Ureter (tissue), 1 donor: ENCODE measurements at regions not wholly inside any gene's neighbourhood (a gene's known extent, or its start where the extent isn't known, plus 50 kb on each side); places are given as distances from the start of the nearest gene placed in this dataset.

Experiments
- DNase-seq: peaks from one replicate; pipeline ENCODE4 v3.0.0-alpha.2; 2020; ENCODE audit warnings: low spot score
- donor health status: DM: yes; HTN: yes; CAD: no.

DNA sequence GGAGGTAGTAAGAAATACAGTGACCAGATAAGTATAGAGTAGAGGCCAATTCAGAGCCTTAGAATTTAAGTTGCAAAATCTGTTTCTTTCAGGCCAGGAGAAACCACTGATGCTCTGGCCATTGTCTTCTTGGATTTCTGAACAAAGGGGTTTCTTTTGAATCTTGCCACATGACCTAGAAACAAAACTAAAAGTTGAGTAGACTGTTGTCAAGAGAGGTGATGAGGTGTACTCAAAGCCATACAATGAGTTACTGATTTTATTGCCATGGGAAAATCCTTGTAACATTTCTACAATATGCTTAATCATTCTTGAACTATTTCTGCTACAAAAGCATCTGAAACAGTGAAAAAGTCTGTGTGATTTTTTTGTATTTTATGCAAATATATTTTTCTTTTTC is 881.3 kb downstream of the CDH11 start:
- DNase-seq, result no peak

DNA sequence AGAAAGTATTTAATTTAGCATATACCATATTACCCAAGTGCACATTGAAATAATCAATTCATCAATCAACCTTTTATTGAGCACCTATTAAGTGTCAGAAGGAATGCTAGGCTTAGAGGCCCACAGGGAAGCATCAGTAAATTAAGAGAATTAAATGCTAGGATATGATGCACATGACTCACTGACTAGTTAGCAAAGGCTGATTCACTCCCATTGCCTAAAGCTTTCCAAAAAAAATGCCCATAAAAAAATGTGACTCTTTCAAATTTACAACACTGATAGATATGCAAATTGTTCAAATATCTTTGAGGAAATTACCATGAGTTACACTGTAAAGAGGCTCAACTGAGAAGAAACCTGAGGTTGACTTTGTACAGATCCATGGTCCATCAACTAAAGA is 883.3 kb downstream of the CDH11 start:
- no peak for DNase-seq

DNA sequence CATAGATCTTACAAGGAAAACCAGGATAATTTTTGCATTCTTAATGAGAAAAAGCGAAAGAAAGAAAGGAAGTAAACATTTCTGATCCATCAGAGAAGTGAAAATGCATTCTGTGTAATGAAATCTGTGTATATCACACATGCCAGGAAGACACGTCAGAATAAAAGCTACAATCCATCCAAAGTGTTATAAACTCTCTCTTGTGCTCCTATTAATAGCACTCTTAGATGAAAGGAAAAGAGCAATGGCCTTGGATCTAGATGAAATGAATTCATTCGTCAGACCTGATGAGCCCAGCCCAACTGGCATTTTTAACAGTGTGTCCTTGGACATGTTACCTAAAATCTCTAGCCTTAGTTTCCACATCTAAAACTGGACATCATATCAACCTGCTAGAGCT is 885.5 kb downstream of the CDH11 start:
- no peak for DNase-seq

DNA sequence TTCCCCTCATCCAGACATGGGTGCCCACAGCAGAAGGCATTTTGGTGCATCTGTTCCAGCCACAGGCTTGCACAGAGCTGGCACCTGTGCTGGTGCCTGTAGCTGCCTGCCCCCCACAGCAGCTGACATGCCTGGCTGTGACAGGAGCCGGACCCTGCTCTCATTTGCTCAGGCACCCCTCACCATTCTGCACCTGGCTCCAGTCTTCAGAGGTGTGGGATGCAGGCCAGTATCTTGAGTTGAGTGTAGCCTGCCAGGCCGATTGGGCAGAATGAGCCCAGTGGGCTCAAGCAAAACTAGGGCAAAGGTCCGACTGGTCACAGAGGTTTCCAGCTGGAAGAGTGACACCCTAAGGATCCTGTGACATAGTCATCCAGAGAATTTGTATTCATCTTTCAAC is 887.7 kb downstream of the CDH11 start:
- DNase-seq, result no peak

DNA sequence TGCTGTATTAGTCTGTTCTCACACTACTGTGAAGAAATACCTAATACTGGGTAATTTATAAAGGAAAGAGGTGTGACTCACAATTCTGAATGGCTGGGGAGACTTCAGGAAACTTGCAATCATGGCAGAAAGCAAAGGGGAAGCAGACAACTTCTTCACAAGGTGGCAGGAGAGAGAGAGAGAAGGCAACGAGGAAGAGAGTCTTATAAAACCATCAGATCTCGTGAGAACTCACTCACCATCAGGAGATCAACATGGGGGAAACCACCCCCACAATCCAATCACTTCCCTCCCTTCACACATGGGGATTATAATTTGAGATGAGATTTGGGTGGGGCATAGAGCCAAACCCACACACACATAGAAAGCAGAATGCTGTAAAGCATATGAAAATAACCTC is 896.2 kb downstream of the CDH11 start:
- DNase-seq, result no peak

DNA sequence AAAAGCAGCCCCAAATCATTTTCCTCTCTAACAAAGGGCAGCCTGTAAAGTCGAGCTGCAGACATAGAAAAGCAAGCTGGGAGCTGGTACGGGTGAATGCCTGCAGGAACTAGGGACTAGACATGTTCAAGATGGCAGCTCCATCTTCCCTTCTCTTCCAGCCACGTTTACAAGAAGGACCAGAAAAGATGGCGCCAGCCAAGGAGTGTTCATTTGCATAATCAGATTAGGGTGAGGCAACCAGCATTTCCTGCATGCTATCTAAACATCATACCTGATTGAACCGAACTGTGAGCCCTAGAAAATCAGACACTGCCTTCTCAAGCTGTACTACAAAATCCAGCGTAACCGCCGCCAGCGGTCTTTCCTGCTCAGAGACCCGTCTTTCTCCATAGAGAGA is 896.8 kb downstream of the CDH11 start:
- no peak for DNase-seq

DNA sequence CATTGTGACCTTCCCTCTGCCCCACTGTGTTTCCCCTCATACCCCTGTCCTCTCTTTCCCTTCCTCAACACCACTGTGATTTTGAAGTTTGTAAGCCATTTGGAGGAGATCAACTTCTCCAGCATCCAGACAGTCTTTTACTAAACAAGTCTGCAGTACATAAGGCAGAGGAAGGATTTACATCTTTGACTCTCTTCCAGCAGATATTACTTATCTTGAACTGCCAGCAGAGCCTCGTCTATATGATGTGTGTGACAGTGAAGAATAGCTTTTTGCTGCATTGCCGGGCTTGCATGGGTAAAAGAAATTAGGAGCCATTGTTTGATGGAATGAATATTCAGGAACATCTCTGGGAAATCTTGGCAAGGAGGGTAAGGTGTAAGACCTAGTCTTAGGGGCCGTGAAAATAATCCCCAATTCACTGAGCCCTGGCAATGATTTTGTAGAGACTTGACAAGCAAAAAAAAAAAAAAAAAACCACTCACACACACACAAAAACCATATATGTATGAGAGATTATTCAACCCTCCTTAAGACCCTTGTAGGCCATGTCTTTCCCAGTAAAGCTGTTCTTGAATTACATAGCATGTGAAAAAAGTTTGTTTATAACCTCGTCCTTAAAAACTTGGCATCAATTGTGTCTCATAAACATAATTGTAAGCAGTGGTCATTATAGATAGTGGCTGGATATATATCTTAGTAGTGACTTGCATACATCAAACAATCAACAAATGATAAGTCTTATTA is 903.9 kb downstream of the CDH11 start:
- no peak for DNase-seq

DNA sequence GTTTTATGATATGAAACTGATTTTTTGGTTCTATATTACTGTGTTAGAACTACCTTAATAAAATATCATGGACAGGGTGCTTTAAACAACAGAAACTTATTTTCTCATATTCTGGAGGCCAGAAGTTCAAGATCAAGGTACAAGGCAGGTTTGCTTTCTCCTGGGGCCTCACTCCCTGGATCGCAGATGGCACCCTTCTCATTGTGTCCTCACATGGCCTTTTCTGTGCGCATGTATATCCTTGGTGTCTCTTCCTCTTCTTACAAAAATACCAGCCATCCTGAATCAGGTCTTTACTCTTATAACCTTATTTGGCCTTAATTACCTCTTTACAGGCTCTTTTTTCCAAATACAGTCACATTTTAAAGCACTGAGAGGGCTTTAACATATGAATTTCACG is 906.1 kb downstream of the CDH11 start:
- no peak for DNase-seq

DNA sequence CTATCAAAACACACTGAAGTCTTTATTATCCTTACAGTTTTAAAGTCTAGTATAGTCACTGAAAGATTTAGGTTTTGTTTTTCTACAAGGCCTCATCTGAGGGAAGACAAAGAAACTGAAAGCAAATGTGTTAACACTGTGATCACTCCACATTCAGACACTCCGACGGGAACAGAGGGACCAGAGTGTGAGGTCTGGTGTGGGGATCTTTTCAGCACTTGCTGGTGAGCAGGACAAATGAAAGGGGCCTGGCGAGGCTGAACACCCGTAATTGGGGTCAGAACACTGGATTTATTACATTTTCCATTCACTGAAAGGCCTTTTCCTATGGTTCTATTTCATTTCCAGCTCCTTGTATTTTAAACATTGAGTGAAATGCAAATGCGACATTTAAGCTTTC is 910.5 kb downstream of the CDH11 start:
- DNase-seq, result no peak

DNA sequence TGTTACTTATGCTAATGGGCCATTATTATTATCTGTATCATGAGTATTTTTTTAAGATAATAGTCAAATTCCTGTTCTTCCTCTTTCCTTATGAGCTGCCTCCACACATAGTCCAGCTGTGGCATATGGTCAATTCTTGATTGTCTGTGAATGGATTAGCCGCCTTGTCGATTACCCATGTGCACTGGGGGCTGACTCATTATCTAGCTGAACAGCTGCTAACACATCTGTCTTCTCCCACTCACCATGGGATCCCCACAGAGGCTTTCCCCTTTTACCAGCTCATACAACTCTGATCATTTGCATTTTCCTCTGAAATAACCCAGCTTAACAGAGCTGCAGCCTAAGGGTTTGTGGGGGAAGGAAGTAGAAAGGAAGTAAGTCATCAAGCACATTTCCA is 915.0 kb downstream of the CDH11 start:
- no peak for DNase-seq

DNA sequence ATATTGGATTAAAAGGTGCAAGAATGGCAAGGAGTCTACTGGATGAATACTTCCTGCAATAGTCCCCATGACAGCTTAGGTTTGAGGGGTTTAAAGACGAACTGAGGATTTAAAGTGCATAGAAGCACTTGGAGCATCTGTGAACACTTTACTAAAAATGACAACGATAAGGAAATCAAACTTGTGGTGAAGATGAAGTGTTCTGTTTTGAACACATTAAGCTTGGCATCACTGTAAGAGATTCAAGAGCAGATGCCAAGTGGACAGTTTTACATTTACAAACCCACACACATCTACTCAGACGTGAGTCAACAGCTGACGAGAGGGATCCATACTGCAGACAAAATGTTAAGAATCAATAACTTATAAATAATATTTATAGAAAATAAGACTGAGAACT is 918.7 kb downstream of the CDH11 start:
- no peak for DNase-seq

DNA sequence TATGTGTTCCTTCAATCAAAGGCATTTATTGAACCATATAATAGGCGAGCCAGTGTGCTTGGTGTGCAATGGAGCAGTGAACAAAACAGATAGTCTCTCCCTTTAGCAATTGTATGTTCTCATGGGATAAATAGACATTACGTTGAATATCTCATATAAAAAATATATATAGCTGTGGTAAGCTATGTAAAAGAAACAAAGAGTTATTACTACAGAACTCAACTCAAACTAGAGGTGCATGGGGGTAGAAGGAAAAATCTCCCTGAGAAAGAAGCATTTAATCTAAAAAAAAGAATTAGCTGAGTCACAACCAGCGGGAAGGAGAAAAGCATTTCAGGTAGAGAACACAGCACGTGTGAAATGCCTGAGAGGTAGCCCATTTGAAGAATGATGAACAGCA is 919.3 kb downstream of the CDH11 start:
- no peak for DNase-seq

DNA sequence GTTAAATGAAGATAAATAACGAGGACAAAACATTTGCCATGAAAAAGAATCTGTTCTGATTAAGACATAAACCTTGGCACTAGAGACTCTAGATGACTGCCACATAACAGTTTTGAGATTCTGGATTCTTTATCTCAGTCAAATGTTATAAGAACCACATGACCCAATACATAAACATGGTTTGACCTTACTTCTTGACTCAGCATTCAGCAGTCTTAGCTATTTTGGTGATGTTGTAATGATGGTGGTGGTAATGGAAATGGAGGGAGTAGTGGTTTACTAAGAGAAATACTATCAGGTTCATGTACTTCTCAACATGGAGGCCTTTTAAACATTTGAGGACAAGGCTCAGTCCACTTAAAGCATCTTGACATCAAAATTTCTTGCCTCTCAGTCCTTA is 925.4 kb downstream of the CDH11 start:
- no peak for DNase-seq

DNA sequence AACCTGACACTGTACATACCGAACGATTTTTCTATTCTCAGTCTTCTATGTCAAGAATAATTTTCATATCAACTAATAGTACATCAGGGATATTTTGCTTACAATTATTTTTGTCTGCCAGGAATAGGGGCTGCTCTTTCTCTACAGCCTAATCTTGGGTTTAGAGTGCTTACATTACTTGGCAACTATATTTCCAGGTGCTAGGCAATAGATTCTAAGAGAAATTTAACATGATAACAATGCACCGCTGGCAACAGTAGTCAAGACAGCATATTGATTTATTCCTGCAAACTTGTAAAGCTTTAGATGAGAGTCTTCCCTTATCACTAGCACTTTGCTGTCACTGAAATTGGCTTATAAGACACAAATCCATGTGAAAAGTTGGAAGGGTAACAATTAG is 935.9 kb downstream of the CDH11 start:
- no peak for DNase-seq

DNA sequence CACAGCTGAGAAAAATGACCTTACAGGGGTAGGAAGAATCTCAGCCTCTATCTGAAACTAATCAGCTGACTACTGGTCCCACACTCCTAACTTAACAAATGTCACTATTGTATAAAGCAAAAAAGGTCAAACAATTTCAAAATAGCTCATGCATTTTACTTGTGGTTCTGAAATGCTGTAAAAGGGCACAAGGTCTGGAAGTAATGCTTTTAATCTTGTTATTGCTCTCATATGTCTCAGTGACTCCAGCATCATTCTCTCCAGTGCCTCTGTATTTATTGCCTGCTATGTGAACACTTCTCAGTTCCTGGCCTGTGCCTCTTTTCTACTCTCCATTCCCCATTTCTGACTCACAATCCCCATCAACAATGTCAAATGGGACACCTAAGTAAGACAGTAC is 937.7 kb downstream of the CDH11 start:
- no peak for DNase-seq

DNA sequence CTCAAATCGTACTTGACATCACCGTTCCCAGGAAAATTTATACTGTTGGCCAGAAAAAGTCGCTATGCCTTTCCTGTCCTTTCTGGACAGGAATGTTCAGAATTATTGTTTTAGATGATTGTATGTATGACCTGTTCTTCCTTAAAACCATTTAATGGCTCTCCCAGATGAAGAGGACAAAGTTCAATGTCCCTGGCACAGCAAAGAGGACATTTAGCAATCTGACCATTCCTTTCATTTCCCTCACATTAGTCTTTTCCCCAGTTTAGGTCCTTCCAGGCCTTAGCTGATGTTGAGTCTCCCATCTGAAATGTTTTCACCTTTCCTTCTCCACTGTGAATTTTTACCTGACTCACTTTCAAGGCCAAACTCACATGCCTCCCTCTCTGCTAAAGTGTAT is 938.9 kb downstream of the CDH11 start:
- DNase-seq, result no peak

DNA sequence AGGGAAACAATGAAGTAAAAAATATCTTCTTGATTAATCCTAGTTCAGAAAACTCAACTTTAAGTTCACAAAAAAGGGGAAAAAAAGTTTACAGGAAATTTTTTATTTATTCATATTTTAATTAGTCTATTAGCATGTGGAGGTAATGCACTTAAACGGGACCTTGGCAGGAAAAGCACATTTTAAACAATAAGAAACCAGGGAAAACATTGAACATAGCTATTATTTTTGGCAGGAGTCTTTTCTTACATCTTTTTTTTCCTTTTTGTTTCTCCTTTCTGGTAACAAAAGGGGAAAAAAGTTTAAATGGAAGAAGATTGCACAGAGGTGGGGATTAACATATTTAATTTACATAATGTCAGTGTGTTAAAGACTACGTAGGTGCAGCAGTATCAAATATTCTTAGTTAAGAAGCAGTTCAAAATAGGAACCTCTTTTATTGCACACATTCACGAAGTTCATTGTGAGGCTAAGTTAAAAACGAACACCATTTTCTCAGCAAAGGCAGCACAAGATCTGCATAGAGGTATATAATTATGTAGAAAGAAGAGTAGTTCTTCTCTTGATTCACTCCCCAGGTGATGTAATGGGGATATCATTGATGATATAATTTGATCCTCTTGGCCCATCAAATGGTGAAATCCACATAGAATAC is 940.5 kb downstream of the CDH11 start:
- DNase-seq, result no peak

DNA sequence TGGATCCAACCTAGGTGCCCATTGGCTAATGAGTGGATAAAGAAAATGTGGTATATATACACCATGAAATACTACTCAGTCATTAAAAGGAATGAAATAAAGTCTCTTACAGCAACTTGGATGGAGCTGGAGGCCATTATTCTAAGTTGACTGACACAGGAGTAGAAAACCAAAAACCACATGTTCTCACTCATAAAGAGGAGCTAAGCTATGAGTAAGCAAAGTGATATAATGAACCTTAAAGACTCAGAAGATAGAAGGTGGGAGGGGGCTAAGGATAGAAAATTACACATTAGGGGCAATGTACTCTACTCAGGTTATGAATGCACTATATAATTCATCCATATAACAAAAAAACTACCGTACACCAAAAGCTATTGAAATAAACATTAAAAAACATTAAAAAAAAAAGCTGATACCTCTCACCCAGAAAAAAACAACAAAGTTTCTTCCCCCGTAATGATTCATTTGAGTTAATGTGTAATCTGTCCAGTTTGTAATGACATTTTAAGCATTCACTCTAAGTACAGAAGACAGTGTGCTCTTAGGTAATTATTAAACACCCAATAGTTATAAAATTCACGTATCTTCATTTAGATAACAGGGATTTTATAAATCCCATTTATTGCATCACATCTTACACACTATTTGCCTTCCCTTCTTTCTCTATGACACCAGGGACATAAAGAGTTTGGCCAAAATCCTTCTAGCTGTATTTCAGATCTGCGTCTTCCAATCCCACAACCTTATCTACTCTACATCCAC is 941.5 kb downstream of the CDH11 start:
- no peak for DNase-seq

DNA sequence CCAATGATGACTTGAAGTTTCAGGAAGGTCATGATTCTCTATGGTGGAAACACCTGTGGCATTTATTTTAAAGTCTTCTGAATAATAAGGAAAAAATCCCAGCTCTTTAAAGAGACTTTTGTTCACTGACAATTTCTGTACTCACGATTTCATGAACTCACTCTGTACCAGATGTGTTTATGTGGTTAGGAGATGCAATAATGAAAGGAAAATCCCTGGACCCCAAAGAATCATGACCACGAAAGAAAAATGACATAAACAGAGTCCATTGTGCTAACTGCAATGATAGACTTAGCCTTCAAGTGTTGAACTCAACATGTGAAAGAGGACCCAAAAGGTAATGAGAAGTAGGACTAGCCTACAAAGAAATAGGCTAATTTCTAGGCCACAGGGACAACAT is 947.5 kb downstream of the CDH11 start:
- DNase-seq, result no peak

DNA sequence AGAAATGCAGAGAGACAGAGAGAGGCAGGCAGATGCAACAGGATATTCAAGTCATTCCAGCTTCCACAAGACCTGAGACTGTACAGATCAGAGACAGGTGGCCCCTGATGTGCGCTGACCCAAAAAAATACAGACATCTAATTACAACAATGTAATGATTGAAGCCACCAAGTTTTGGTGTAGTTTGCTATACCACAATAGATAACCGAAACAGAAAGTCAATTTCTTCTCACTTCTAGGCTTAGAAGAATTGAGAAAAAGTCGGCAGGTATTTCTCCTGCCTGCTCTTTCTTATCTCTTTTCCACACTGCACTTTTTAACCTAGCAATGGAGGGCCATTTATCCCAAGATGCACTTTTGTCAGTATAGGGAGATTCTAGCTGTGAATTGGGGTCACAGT is 949.2 kb downstream of the CDH11 start:
- DNase-seq, result no peak

DNA sequence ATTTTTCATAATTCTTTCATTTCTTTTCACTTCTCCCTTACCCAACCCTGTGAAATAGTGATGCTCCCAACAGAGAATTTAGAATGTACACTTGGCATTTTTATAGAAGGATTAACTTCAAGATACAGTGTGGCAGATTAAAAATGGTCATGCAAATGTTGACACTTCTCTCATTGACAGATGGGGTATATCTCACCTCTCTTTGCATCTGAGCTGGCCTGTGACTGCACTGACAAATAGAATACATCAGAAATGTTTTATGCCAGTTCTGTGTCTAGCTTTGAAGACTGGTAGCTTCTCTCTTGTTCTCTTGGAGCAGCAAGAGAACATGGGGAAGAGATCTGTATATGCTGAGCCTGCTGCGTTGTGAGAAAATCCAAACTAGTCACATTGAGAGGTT is 949.6 kb downstream of the CDH11 start:
- DNase-seq, result no peak

DNA sequence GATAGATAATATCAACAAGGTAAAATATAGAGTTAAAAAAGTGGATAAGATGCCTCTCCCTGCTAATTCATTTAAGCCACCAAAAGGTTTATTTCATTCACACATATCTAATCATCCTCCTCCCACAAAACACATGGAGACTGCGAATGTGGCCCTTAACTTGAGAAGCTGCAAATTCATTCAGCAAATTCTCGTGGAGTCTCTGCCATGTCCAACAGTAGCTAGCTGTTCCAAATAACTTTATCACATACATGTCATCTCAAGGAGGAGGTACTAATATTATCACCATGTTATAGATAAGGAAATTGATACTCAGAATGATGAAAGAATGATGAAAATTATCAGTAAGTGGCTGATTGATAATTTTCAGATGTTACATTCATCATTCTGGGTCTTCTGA is 950.2 kb downstream of the CDH11 start:
- no peak for DNase-seq

DNA sequence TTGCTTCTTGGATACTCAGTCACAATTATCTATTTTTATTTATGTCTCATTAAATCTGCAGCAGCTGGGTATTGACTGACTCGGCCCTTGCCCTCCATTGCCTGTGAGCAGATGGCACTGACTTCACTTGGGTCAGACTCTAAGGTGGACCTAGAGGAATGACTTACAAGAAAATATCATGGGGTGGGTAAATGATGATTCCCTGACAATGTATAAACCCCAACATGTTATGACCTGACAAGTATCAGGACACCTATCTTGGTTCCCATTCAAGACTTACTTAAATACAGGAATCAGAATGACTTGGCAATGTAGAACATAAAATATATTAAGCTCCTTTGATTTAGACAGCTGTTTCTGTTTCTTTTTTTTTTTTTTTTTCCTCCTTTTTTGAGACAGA is 953.5 kb downstream of the CDH11 start:
- DNase-seq, result no peak
